HG02571 (cell line): ENCODE measurements at regions not wholly inside any gene's neighbourhood (a gene's known extent, or its start where the extent isn't known, plus 50 kb on each side); places are given as distances from the start of the nearest gene placed in this dataset.
"Not testable (repeated sequence)": the region's sequence is repeated elsewhere in the genome, so short reads cannot be mapped to it uniquely, and the experiment has no call there.

Source experiments
- ATAC-seq: cut with Tn5 transposase; IDR thresholded peaks from one replicate; pipeline ENCODE4 v1.9.1; 2021; ENCODE audit warnings: mild to moderate bottlenecking, moderate library complexity; ENCODE audit not compliant: unreplicated experiment

- not testable (repeated sequence) for ATAC-seq
Measured at GRCh38 chr3:192968901-192969300, 51.2 kb upstream of the MB21D2 start.

- no peak for ATAC-seq
Measured at GRCh38 chr3:192980632-192981031, 63.0 kb upstream of the MB21D2 start.

DNA sequence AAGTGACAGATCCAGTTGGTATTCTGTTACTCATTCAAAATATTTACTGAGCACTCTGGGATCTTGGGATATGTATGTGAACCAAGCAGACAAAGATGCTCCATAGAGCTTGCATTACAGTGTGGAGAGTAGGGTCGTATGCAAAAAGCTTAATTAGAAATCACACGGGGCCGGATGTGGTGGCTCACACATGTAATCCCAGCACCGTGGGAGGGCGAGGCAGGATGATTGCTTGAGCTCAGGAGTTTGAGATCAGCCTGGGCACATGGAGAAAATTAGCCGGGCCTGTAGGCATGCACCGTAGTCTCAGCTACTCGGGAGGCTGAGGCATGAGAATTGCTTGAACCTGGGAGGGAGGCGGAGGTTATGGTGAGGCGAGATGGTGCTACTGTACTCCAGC is 68.7 kb upstream of the MB21D2 start:
- no peak for ATAC-seq

DNA sequence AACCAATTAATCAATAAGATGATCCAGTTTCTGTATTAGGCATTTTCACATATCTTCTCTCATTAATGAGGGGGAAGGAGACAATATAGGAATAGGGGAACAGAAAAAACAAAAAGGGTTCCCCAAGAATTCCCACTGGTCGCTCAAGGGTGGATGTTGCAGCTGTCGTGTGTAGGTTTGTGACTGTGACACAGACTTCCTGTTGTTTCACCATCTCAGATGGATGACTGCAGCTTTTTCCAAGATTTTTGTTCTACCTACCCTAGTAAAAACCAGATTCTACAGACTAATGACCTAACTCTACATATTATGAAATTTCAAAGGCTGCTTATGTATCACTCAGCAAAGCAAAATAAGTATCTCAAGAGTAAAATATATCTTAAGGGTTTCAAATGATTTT is 73.7 kb upstream of the MB21D2 start:
- no peak for ATAC-seq

DNA sequence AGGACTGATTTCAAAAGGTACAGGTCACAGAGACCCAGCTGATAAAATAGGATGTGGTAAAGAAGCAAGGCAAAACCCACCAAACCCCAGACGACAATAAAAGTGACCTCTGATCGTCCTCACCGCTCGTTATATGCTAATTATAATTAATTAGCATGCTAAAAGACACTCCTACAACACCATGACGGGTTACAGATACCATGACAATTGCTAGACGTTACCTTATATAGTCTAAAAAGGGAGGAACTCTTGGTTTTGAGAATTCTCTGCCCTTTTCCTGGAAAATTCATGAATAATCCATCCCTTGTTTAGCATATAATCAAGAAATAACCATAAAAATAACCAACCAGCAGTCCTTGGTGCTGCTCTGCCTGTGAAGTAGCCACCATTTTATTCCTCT is 74.7 kb upstream of the MB21D2 start:
- no peak for ATAC-seq

- no peak for ATAC-seq
Measured at GRCh38 chr3:192993411-192993810, 75.8 kb upstream of the MB21D2 start.

DNA sequence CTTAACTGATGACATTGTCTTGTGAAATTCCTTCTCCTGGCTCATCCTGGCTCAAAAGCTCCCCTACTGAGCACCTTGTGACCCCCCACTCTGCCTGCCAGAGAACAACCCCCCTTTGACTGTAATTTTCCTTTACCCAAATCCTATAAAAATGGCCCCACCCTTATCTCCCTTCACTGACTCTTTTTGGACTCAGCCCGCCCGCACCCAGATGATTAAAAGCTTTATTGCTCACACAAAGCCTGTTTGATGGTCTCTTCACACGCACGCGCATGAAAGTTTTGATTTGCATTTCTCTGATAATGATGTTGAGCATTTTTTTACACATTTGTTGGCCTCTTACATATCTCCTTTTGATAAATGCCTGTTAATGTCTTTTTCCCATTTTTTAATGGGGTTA is 83.5 kb upstream of the MB21D2 start:
- not testable (repeated sequence) for ATAC-seq

- not testable (repeated sequence) for ATAC-seq
Measured at GRCh38 chr3:193003624-193004023, 86.0 kb upstream of the MB21D2 start.

DNA sequence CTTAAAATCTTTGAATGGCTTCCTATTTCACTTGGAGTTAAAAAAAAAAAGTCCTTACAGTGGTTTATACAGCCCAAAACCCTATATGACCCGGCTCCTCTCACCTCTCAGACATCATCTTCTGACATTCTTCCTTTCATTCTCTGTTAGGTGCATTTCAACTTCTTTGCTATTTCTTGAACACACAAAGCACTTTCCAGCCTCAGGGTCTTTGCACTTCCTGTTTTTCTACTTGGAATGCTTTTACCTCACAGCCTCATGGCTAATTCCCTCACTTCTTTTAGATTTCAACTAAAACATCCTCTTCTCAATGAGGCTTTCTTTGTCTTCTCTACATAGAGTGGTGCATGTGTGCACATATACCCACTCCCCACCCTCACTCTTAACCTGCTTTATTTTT is 91.0 kb upstream of the MB21D2 start:
- ATAC-seq: no peak

DNA sequence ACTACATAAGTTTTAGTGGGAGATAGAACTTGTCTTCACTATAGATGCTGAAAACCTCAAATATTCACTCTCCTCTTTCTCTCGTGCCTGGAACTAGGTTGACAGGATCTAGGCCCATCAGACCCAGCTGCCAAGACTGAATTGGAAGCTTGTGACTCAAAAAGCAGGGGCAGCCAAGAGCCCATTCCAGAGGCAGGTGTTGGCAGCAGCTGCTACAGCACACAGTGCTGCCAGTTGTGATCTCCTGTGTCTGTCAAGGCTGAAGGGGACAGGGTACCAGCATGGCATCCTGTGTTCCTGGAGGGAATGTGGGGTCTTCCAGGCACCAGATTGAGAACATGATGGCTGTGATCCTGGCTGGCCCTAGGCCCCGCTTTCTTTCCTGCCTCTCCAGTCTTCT is 92.5 kb upstream of the MB21D2 start:
- no peak for ATAC-seq

GRCh38 chr3:193011958-193012357 is 94.3 kb upstream of the MB21D2 start:
- ATAC-seq: no peak

DNA sequence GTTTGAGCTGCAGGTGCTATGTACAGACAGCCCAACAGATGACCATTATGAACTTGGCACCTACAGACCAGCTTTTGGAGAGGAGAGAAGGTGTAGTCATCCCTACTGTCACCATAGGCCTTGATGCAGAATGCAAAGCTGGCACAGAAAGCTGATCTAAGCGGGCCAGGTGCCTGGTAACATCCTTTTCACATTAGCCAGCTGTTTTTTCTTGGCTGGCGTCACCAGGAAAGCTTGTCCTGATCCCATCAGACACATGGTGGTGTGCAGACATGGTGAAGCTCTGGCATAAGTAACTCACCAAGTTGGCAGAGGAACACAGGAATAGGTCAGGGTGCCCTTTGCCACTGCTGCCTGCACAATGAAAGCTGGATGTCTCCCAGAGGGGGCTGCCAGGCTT is 97.2 kb upstream of the MB21D2 start:
- ATAC-seq: no peak

- ATAC-seq: no peak
Measured at GRCh38 chr3:193016437-193016901, 98.8 kb upstream of the MB21D2 start.

GRCh38 chr3:193021506-193022010 is 103.9 kb upstream of the MB21D2 start:
- ATAC-seq: no peak

GRCh38 chr3:193023218-193023617 is 105.6 kb upstream of the MB21D2 start:
- ATAC-seq: no peak

GRCh38 chr3:193028258-193028657 is 110.6 kb upstream of the MB21D2 start:
- ATAC-seq: no peak

DNA sequence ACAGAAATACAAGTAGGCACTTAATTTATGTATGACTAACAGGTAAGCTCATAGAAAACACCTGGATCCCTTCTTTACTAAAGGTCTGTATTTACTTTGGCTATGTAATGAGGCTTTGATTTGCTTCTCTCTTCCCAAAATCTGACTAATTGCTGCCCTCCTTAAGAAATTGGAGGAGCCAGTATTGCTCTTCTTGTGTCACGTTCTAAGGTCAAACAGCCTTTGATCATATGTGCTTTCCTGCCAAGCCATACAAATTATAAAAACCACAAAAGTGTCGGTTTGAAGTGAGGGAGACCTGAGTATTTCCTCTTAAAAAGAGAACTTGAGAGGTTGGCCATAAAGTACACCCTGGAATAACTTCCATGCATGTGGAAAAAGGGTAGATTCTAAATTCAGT is 112.1 kb upstream of the MB21D2 start:
- no peak for ATAC-seq

DNA sequence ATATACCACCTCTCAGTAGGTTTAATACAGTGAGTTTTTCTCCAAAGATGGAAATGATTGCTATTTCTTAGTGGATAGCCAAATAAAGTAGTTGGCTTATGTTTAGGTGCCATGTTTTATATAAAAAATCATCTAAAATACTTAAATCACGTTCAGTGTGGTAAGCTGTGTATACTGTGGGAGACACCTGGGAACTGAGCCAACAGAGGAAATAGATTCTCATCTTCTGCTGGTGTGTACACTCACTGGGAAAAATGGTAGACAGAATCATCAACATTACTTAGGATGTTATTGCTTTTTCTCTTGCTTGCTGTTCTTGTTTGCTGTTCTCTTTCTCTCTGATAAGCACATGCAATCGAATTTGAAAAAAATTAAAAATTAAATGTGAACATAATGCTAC is 112.6 kb upstream of the MB21D2 start:
- no peak for ATAC-seq

DNA sequence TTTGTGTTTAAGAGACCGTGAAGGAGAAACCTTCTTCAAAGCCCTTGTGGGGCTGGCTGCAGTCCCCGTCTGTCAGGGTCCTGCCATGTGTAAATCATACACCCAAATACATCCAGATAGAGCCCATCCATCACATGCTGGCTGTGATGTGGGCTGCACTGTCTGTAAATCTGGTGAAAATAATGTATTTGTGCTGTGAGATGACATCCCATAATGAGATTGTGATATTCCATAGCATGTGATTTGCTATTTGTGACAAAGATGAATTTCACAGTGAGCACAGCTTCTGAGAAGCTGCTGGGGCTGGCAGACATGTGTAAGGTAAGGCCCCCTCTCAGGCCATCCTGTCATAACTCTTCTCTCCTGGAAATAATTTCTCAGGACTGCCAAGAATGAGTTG is 114.3 kb upstream of the MB21D2 start:
- no peak for ATAC-seq

- no peak for ATAC-seq
Measured at GRCh38 chr3:193033226-193033780, 115.6 kb upstream of the MB21D2 start.

- not testable (repeated sequence) for ATAC-seq
Measured at GRCh38 chr3:193037828-193038227, 120.2 kb upstream of the MB21D2 start.

DNA sequence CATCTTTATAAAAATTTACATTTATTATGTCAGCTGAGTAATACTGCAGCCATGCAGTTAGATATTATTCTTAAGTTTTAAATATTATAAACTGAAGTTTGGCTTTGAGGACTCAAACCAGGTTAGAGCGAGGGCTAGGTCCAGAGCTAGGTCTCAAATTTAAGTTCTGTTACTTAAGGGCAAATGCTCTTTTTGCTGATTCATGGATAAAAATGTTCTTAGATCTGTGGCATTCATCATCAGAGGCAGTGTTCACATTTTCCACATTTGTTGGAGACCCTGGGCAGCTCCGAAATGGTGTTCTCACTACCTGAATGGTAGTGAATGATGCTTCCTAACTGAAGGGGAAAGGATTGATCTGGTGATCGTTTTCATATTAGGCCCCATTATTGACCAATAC is 121.4 kb upstream of the MB21D2 start:
- ATAC-seq: no peak
